Thoracic aorta (tissue), 2 donors: ENCODE measurements at regions not wholly inside any gene's neighbourhood (a gene's known extent, or its start where the extent isn't known, plus 50 kb on each side); places are given as distances from the start of the nearest gene placed in this dataset.

Source experiments
- ATAC-seq: fragments of 150-250 bp; one replicate; pipeline ENCODE4 v1.8.0; 2017; ENCODE audit warnings: low read depth; ENCODE audit not compliant: insufficient number of reproducible peaks, low FRiP score
- DNase-seq: peaks from one replicate; pipeline ENCODE4 v3.0.0-alpha.2; 2020; ENCODE audit warnings: low spot score
- H3K27ac ChIP-seq, 2 donors: fragments of 200-600 bp; sonication (generic); 1 replicate in 1 of 2; 2 replicates in 1 of 2; pipeline ENCODE4 v1.5.1; 2016; ENCODE audit warnings: mild to moderate bottlenecking in 2 of 2, moderate library complexity in 2 of 2
- H3K27me3 ChIP-seq: fragments of 200-600 bp; sonication (generic); replicated peaks from 2 replicates; pipeline ENCODE4 v1.6.0; 2016; ENCODE audit warnings: mild to moderate bottlenecking; ENCODE audit not compliant: insufficient read depth
- H3K36me3 ChIP-seq: fragments of 200-600 bp; sonication (generic); one replicate; pipeline ENCODE4 v1.5.1; 2016
- H3K4me1 ChIP-seq, 2 donors: fragments of 200-600 bp; sonication (generic); 1 replicate in 1 of 2; 2 replicates in 1 of 2; pipeline versions ENCODE4 v1.5.1 to v1.6.0; 2016; ENCODE audit warnings: low read depth in 2 of 2, mild to moderate bottlenecking in 1 of 2; ENCODE audit not compliant: control insufficient read depth in 1 of 2
- H3K4me3 ChIP-seq: fragments of 200-600 bp; sonication (generic); 2 replicates; pipeline ENCODE4 v1.5.1; 2016; ENCODE audit warnings: mild to moderate bottlenecking
- H3K9me3 ChIP-seq: fragments of 200-600 bp; sonication (generic); 2 replicates; pipeline ENCODE4 v1.5.1; 2016
- TF ChIP-seq, protein P1 (sequence below): fragments of 200-600 bp; sonication (generic); IDR thresholded peaks from one replicate; pipeline ENCODE4 v1.5.1; 2019; ENCODE audit warnings: antibody characterized with exemption

DNA sequence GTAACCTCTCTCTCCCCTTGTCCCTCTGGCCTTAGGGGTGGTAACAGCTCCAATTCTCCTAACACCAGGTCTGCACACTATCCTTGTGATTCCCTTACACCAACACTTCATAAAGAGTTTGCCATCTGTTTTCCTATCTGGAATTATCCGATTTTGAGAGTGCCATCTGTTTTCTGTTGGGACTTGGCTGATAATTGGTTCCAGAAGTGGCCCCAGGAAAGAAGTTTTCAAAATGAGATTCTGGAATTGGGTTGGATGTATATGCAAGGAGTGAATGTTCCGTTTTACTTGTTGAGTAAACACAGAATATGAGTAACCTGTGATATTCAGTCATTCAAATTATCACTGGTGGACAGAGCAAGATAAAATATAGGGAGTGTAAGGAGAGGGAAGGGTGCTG lies 134.1 kb upstream of the HS3ST3A1 start:
- H3K27ac ChIP-seq: no peak overlapping the region
- no peaks in the 10 kb centered on the region for H3K9me3 ChIP-seq
- no peak overlapping the region for H3K4me3 ChIP-seq
- H3K4me1 ChIP-seq: no peaks in the 10 kb centered on the region
- ATAC-seq (no peak), DNase-seq (no peak)
- no peaks in the 10 kb centered on the region for H3K36me3 ChIP-seq
- H3K27me3 ChIP-seq: no peaks in the 10 kb centered on the region
- TF ChIP-seq, protein P1, sequence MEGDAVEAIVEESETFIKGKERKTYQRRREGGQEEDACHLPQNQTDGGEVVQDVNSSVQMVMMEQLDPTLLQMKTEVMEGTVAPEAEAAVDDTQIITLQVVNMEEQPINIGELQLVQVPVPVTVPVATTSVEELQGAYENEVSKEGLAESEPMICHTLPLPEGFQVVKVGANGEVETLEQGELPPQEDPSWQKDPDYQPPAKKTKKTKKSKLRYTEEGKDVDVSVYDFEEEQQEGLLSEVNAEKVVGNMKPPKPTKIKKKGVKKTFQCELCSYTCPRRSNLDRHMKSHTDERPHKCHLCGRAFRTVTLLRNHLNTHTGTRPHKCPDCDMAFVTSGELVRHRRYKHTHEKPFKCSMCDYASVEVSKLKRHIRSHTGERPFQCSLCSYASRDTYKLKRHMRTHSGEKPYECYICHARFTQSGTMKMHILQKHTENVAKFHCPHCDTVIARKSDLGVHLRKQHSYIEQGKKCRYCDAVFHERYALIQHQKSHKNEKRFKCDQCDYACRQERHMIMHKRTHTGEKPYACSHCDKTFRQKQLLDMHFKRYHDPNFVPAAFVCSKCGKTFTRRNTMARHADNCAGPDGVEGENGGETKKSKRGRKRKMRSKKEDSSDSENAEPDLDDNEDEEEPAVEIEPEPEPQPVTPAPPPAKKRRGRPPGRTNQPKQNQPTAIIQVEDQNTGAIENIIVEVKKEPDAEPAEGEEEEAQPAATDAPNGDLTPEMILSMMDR: no peak

DNA sequence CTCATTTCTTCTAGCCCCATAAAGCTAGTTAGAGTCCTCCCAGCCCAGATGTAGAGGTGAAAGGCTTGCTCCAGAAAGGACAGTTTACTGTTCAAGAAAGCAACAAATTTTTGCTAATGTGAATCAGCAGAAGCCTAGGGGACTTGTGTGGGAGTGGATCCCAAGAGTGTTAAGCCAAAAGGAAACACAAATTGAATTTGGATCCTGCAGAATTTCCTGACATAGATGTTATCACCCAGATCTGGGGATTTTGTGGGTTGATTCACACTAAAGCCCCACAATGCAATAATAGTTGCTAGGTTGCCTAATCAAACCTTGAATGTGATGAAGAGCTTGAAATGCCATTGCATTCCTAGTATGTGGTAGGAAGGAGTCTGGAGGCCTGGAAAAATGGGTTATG lies 135.2 kb upstream of the HS3ST3A1 start:
- no peaks in the 10 kb centered on the region for H3K36me3 ChIP-seq
- TF ChIP-seq, protein P1: no peak
- H3K4me3 ChIP-seq: no peak overlapping the region
- DNase-seq (no peak), ATAC-seq (no peak)
- no peak overlapping the region for H3K27ac ChIP-seq
- H3K4me1 ChIP-seq: no peaks in the 10 kb centered on the region
- no peaks in the 10 kb centered on the region for H3K27me3 ChIP-seq
- H3K9me3 ChIP-seq: no peaks in the 10 kb centered on the region

DNA sequence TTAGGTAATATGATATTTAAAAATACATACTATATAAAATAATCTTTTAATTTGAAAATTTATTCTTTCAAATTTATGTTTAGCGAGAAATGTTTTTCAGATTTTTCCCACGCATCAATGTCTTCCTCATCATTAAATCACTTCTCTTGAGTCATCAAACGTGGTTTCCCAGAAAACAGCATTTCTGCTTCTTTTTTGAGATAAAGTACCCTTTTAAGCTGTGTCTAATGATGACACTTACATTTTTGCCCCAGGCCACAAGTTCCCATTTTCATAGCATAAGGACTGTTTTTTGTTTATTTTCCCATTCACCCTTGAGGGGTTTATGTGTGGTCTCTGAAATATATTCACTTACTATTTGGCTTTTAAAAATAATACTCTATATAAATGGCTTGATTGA lies 139.0 kb upstream of the HS3ST3A1 start:
- H3K4me1 ChIP-seq: no peaks in the 10 kb centered on the region
- no peaks in the 10 kb centered on the region for H3K27me3 ChIP-seq
- ATAC-seq (no peak), DNase-seq (no peak)
- no peak overlapping the region for H3K4me3 ChIP-seq
- H3K36me3 ChIP-seq: no peaks in the 10 kb centered on the region
- no peaks in the 10 kb centered on the region for H3K9me3 ChIP-seq
- no peak overlapping the region for H3K27ac ChIP-seq
- TF ChIP-seq, protein P1: no peak

- H3K27me3 ChIP-seq: no peaks in the 10 kb centered on the region
- TF ChIP-seq, protein P1: no peak
- no peaks in the 10 kb centered on the region for H3K4me1 ChIP-seq
- DNase-seq (no peak), ATAC-seq (no peak)
- H3K36me3 ChIP-seq: no peaks in the 10 kb centered on the region
- H3K9me3 ChIP-seq: no peaks in the 10 kb centered on the region
- no peak overlapping the region for H3K4me3 ChIP-seq
- no peak overlapping the region for H3K27ac ChIP-seq
Observed at GRCh38 chr17:13741744-13742143, 140.0 kb upstream of the HS3ST3A1 start.

DNA sequence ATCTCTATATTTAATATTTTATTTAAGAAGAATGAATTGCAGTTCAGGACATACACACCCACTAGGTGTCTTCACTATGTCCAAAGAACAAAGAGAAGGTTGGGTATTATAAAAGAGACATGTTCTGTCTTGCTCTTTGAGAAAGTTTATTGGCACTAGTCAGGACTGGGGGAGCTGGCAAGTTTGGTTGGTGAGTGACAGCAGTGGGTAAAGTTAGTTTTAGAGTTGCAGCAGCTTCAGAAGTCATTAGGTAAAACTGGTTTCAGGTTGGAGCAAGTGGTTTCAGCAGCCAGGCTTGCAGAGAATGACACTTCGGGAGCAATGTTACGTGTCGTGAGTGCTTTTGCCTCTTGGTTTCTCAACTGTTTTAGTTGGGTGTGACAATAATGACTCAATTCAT lies 142.2 kb upstream of the HS3ST3A1 start:
- Histone ChIP-seq H3K27me3 (no peaks in the 10 kb centered on the region), H3K4me1 (no peaks in the 10 kb centered on the region), H3K4me3 (no peak overlapping the region), H3K9me3 (no peaks in the 10 kb centered on the region), H3K36me3 (no peaks in the 10 kb centered on the region), H3K27ac (no peak overlapping the region)
- DNase-seq (no peak), ATAC-seq (no peak)
- TF ChIP-seq, protein P1: no peak
